Fibroblast of villous mesenchyme (primary cell): ENCODE measurements at regions not wholly inside any gene's neighbourhood (a gene's known extent, or its start where the extent isn't known, plus 50 kb on each side); places are given as distances from the start of the nearest gene placed in this dataset.

Experiments
- DNase-seq: peaks from one replicate; pipeline ENCODE4 v3.0.0-alpha.2; 2010; ENCODE audit warnings: low read depth
- H3K4me3 ChIP-seq: 2 replicates; pipeline ENCODE4 v1.5.1; 2011; ENCODE audit warnings: low read depth, mild to moderate bottlenecking, low read length
- CTCF ChIP-seq: IDR thresholded peaks from 2 replicates; pipeline ENCODE4 v1.5.1; 2012; ENCODE audit warnings: low read depth, mild to moderate bottlenecking, low read length; ENCODE audit not compliant: insufficient read depth

GRCh38 chr22:47691152-47691895 lies 928.9 kb downstream of the TBC1D22A start:
- H3K4me3 ChIP-seq, result no peak overlapping the region
- DNase-seq, result no peak
- TF ChIP-seq CTCF, result no peak

- TF ChIP-seq CTCF, result no peak
- no peak overlapping the region for H3K4me3 ChIP-seq
- no peak for DNase-seq
Measured at GRCh38 chr22:47690586-47690985, 928.1 kb downstream of the TBC1D22A start.

- no peak overlapping the region for H3K4me3 ChIP-seq
- no peak for DNase-seq
- no peak for TF ChIP-seq CTCF
Measured at GRCh38 chr22:47690166-47690565, 927.7 kb downstream of the TBC1D22A start.

GRCh38 chr22:47687776-47688175 lies 925.3 kb downstream of the TBC1D22A start:
- DNase-seq, result no peak
- no peak overlapping the region for H3K4me3 ChIP-seq
- TF ChIP-seq CTCF, result no peak

- no peak for TF ChIP-seq CTCF
- DNase-seq, result no peak
- no peak overlapping the region for H3K4me3 ChIP-seq
Measured at GRCh38 chr22:47687346-47687655, 924.9 kb downstream of the TBC1D22A start.

GRCh38 chr22:47686594-47687345 lies 924.3 kb downstream of the TBC1D22A start:
- DNase-seq, result no peak
- no peak for TF ChIP-seq CTCF

More at GRCh38 chr22:47686594-47687345, 924.3 kb downstream of the TBC1D22A start:
- H3K4me3 ChIP-seq, result no peak overlapping the region
